HEK293 (cell line): ENCODE measurements at regions not wholly inside any gene's neighbourhood (a gene's known extent, or its start where the extent isn't known, plus 50 kb on each side); places are given as distances from the start of the nearest gene placed in this dataset.
A peak's percentile ranks its signal among the peaks of the same experiment; 100 is the strongest.

Source experiments
- CTCF ChIA-PET: fragments of 350-600 bp; formaldehyde crosslinking; extraction: SDS; loops from one replicate; lab custom pipeline; 2021; ENCODE audit warnings: antibody characterized with exemption; lab: Yijun Ruan, JAX
- POLR2A ChIA-PET: fragments of 300-600 bp; formaldehyde crosslinking; extraction: SDS; loops from one replicate; lab custom pipeline; 2020; ENCODE audit warnings: antibody characterized with exemption, inconsistent platforms; lab: Yijun Ruan, JAX
- H3K27ac ChIP-seq: fragments of 200-500 bp; sonication (Bioruptor generic); 2 replicates; pipeline ENCODE4 v1.5.1; 2014; ENCODE audit warnings: low read depth, low read length, control low read depth, inconsistent platforms; ENCODE audit errors: extremely low read depth
- H3K36me3 ChIP-seq, 2 experiments: fragments of 200-500 bp in 1 of 2; sonication (Bioruptor generic) in 1 of 2; 1 replicate in 1 of 2; 2 replicates in 1 of 2; pipeline ENCODE4 v1.5.1; 2014 to 2017; ENCODE audit warnings: inconsistent platforms in 2 of 2, low read length in 2 of 2; ENCODE audit not compliant: control insufficient read depth in 2 of 2, insufficient read depth in 1 of 2
- H3K4me1 ChIP-seq: fragments of 200-500 bp; sonication (Bioruptor generic); 2 replicates; pipeline ENCODE4 v1.5.1; 2014; ENCODE audit warnings: mild to moderate bottlenecking, low read length, inconsistent platforms; ENCODE audit not compliant: control insufficient read depth, insufficient read depth
- H3K4me3 ChIP-seq: 2 replicates; pipeline ENCODE4 v1.5.1; 2011; ENCODE audit warnings: low read depth, mild to moderate bottlenecking, control low read depth, low read length, moderate library complexity
- H3K9me3 ChIP-seq: fragments of 200-500 bp; sonication (Bioruptor generic); 2 replicates; pipeline ENCODE4 v1.5.1; 2014; ENCODE audit warnings: low read depth, low read length, inconsistent platforms; ENCODE audit not compliant: control insufficient read depth, insufficient read depth
- BCL11A ChIP-seq: fragments of 450-650 bp; formaldehyde crosslinking; IDR thresholded peaks from 2 replicates; pipeline ENCODE4 v1.5.1; 2016; ENCODE audit warnings: low read depth, missing biosample characterization, missing genetic modification characterization
- KLF16 ChIP-seq: fragments of 450-650 bp; formaldehyde crosslinking; IDR thresholded peaks from 2 replicates; pipeline ENCODE4 v1.5.1; 2017; ENCODE audit warnings: missing biosample characterization, missing genetic modification characterization
- MEIS1 ChIP-seq: sonication (generic); formaldehyde crosslinking; IDR thresholded peaks from 2 replicates; pipeline ENCODE4 v1.8.1; 2022; ENCODE audit warnings: missing genetic modification reagents, mild to moderate bottlenecking, borderline replicate concordance
- MYNN ChIP-seq: fragments of 450-650 bp; formaldehyde crosslinking; IDR thresholded peaks from 2 replicates; pipeline ENCODE4 v1.5.1; 2016; ENCODE audit warnings: missing biosample characterization, missing genetic modification characterization, borderline replicate concordance
- PRDM1 ChIP-seq: fragments of 450-650 bp; formaldehyde crosslinking; IDR thresholded peaks from 2 replicates; pipeline ENCODE4; 2016; ENCODE audit warnings: missing biosample characterization, missing genetic modification characterization
- RBAK ChIP-seq: fragments of 450-650 bp; formaldehyde crosslinking; IDR thresholded peaks from 2 replicates; pipeline ENCODE4 v1.5.1; 2016; ENCODE audit warnings: missing biosample characterization, missing genetic modification characterization
- REPIN1 ChIP-seq: fragments of 450-650 bp; formaldehyde crosslinking; IDR thresholded peaks from 2 replicates; pipeline ENCODE4 v1.5.1; 2017; ENCODE audit warnings: missing biosample characterization, missing genetic modification characterization, low read depth
- TRIM28 ChIP-seq: IDR thresholded peaks from 2 replicates; pipeline ENCODE4 v1.6.1; 2011; ENCODE audit warnings: low read length, control low read depth, borderline replicate concordance
- ZNF146 ChIP-seq: fragments of 450-650 bp; formaldehyde crosslinking; IDR thresholded peaks from 2 replicates; pipeline ENCODE4 v1.5.1; 2016; ENCODE audit warnings: missing biosample characterization, missing genetic modification characterization
- ZNF2 ChIP-seq: fragments of 450-650 bp; formaldehyde crosslinking; IDR thresholded peaks from 2 replicates; pipeline ENCODE4 v1.5.1; 2016; ENCODE audit warnings: missing biosample characterization, missing genetic modification characterization
- ZNF239 ChIP-seq: fragments of 450-650 bp; formaldehyde crosslinking; IDR thresholded peaks from 2 replicates; pipeline ENCODE4 v1.5.1; 2016; ENCODE audit warnings: missing biosample characterization, missing genetic modification characterization
- ZNF266 ChIP-seq: fragments of 450-650 bp; formaldehyde crosslinking; IDR thresholded peaks from 2 replicates; pipeline ENCODE4 v1.5.1; 2016; ENCODE audit warnings: missing biosample characterization, missing genetic modification characterization, low read depth
- ZNF292 ChIP-seq: fragments of 450-650 bp; formaldehyde crosslinking; IDR thresholded peaks from 2 replicates; pipeline ENCODE4 v1.5.1; 2016; ENCODE audit warnings: low read depth, missing biosample characterization, missing genetic modification characterization, borderline replicate concordance
- ZNF335 ChIP-seq: fragments of 450-650 bp; formaldehyde crosslinking; conservative IDR thresholded peaks from 2 replicates; pipeline ENCODE4 v1.5.1; 2016; ENCODE audit warnings: missing biosample characterization, missing genetic modification characterization
- ZNF423 ChIP-seq: fragments of 450-650 bp; formaldehyde crosslinking; IDR thresholded peaks from 2 replicates; pipeline ENCODE4 v1.5.1; 2016; ENCODE audit warnings: missing biosample characterization, missing genetic modification characterization
- ZNF426 ChIP-seq: fragments of 450-650 bp; formaldehyde crosslinking; IDR thresholded peaks from 2 replicates; pipeline ENCODE4 v1.5.1; 2017; ENCODE audit warnings: missing biosample characterization, missing genetic modification characterization, mild to moderate bottlenecking, inconsistent platforms, moderate library complexity
- ZNF530 ChIP-seq: fragments of 450-650 bp; formaldehyde crosslinking; IDR thresholded peaks from 2 replicates; pipeline ENCODE4 v1.5.1; 2016; ENCODE audit warnings: low read depth, missing biosample characterization, missing genetic modification characterization
- ZNF548 ChIP-seq: fragments of 450-650 bp; formaldehyde crosslinking; IDR thresholded peaks from 2 replicates; pipeline ENCODE4 v1.5.1; 2016; ENCODE audit warnings: missing biosample characterization, missing genetic modification characterization
- ZNF596 ChIP-seq: fragments of 450-650 bp; IDR thresholded peaks from 2 replicates; pipeline ENCODE4 v1.5.0; 2018; ENCODE audit warnings: missing biosample characterization, mild to moderate bottlenecking, missing genetic modification characterization, moderate library complexity
- ZNF654 ChIP-seq: fragments of 450-650 bp; formaldehyde crosslinking; IDR thresholded peaks from 2 replicates; pipeline ENCODE4 v1.5.1; 2016; ENCODE audit warnings: low read depth, missing biosample characterization, missing genetic modification characterization
- ZNF777 ChIP-seq: fragments of 450-650 bp; formaldehyde crosslinking; IDR thresholded peaks from 2 replicates; pipeline ENCODE4 v1.5.1; 2017; ENCODE audit warnings: missing biosample characterization, missing genetic modification characterization, borderline replicate concordance
- TF ChIP-seq, protein P1 (sequence below): fragments of 450-650 bp; formaldehyde crosslinking; IDR thresholded peaks from 2 replicates; pipeline ENCODE4 v1.5.1; 2016; ENCODE audit warnings: missing biosample characterization, missing genetic modification characterization
- TF ChIP-seq, protein P2 (sequence below): fragments of 450-650 bp; formaldehyde crosslinking; IDR thresholded peaks from 2 replicates; pipeline ENCODE4 v1.5.1; 2016; ENCODE audit warnings: missing biosample characterization, missing genetic modification characterization
- TF ChIP-seq, protein P3 (sequence below): fragments of 450-650 bp; formaldehyde crosslinking; IDR thresholded peaks from 2 replicates; pipeline ENCODE4 v1.5.1; 2016; ENCODE audit warnings: missing biosample characterization, missing genetic modification characterization
- TF ChIP-seq, protein P4 (sequence below): fragments of 450-650 bp; IDR thresholded peaks from 2 replicates; pipeline ENCODE4 v1.5.1; 2018; ENCODE audit warnings: missing biosample characterization, missing genetic modification characterization
- TF ChIP-seq, protein P5 (sequence below): fragments of 450-650 bp; formaldehyde crosslinking; IDR thresholded peaks from 2 replicates; pipeline ENCODE4 v1.5.1; 2017; ENCODE audit warnings: missing biosample characterization, missing genetic modification characterization

- Histone ChIP-seq H3K27ac (no peak overlapping the region), H3K4me3 (no peak overlapping the region), H3K9me3 (no peaks in the 10 kb centered on the region), H3K4me1 (no peaks in the 10 kb centered on the region), H3K36me3 (no peaks in the 10 kb centered on the region)
- TF ChIP-seq REPIN1 (tag by site-specific recombination) (no peak), ZNF777 (no peak), MYNN (tag by site-specific recombination) (no peak), ZNF530 (no peak), TRIM28 (no peak), ZNF239 (no peak), ZNF335 (tag by site-specific recombination) (no peak), ZNF423 (tag by site-specific recombination) (no peak), ZNF266 (no peak), ZNF654 (tag by site-specific recombination) (no peak), ZNF292 (tag by site-specific recombination) (no peak), ZNF596 (tag by site-specific recombination) (no peak), ZNF2 (no peak), ZNF426 (tag by site-specific recombination) (no peak)
- TF ChIP-seq, protein P1, sequence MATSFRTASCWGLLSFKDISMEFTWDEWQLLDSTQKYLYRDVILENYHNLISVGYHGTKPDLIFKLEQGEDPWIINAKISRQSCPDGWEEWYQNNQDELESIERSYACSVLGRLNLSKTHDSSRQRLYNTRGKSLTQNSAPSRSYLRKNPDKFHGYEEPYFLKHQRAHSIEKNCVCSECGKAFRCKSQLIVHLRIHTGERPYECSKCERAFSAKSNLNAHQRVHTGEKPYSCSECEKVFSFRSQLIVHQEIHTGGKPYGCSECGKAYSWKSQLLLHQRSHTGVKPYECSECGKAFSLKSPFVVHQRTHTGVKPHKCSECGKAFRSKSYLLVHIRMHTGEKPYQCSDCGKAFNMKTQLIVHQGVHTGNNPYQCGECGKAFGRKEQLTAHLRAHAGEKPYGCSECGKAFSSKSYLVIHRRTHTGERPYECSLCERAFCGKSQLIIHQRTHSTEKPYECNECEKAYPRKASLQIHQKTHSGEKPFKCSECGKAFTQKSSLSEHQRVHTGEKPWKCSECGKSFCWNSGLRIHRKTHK (tag by site-specific recombination), result no peak
- TF ChIP-seq, protein P2, sequence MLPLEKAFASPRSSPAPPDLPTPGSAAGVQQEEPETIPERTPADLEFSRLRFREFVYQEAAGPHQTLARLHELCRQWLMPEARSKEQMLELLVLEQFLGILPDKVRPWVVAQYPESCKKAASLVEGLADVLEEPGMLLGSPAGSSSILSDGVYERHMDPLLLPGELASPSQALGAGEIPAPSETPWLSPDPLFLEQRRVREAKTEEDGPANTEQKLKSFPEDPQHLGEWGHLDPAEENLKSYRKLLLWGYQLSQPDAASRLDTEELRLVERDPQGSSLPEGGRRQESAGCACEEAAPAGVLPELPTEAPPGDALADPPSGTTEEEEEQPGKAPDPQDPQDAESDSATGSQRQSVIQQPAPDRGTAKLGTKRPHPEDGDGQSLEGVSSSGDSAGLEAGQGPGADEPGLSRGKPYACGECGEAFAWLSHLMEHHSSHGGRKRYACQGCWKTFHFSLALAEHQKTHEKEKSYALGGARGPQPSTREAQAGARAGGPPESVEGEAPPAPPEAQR (tag by site-specific recombination), result no peak
- TF ChIP-seq, protein P3, sequence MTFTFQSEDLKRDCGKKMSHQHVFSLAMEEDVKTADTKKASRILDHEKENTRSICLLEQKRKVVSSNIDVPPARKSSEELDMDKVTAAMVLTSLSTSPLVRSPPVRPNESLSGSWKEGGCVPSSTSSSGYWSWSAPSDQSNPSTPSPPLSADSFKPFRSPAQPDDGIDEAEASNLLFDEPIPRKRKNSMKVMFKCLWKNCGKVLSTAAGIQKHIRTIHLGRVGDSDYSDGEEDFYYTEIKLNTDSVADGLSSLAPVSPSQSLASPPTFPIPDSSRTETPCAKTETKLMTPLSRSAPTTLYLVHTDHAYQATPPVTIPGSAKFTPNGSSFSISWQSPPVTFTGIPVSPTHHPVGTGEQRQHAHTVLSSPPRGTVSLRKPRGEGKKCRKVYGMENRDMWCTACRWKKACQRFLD (tag by site-specific recombination), result no peak
- TF ChIP-seq, protein P4, sequence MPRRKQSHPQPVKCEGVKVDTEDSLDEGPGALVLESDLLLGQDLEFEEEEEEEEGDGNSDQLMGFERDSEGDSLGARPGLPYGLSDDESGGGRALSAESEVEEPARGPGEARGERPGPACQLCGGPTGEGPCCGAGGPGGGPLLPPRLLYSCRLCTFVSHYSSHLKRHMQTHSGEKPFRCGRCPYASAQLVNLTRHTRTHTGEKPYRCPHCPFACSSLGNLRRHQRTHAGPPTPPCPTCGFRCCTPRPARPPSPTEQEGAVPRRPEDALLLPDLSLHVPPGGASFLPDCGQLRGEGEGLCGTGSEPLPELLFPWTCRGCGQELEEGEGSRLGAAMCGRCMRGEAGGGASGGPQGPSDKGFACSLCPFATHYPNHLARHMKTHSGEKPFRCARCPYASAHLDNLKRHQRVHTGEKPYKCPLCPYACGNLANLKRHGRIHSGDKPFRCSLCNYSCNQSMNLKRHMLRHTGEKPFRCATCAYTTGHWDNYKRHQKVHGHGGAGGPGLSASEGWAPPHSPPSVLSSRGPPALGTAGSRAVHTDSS (tag by site-specific recombination), result no peak
- ChIA-PET POLR2A (no interaction called here), CTCF (interaction anchor here (2.7 kb wide), 1 partner anchor 9 kb away, joined by 16 read pairs; no protein-coding TSS in a partner anchor)
Measured at GRCh38 chr3:38990621-38991020, 61.1 kb downstream of the SCN11A start.

DNA sequence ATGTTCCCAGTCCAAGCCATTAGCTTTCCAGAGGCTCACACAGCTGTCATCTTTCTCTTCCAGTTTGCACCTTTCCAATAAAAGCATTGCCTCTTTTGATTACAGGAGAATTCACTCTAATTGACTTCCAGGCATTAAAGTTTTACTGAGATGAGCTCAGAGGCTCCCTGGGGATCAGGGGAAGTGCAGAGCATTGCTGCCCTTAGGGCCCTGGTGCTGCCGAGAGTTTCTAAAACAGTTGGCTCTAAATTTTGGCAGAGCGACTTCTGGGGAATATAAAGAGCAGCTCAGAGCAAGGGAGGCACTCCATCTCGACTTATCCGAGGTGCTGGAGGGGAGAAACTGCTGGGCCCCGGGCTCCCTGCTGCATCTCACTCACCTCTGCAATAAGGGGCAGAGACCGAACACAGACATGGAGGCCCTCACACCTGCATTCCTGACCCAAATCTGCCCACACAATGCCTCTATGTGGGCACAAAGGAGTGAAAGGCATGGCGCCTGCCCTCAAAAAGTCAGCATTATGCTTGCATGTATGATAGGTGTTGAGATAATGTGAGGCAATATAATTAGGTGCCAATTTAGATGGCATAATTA is 61.7 kb downstream of the SCN11A start:
- Histone ChIP-seq H3K27ac (no peak overlapping the region), H3K9me3 (no peaks in the 10 kb centered on the region), H3K36me3 (no peaks in the 10 kb centered on the region), H3K4me1 (no peaks in the 10 kb centered on the region), H3K4me3 (no peak overlapping the region)
- CTCF ChIA-PET, result interaction anchor here (0.7 to 2.7 kb wide), 2 partner anchors 10 to 41 kb away, joined by 3 to 16 read pairs; no protein-coding TSS in a partner anchor
- POLR2A ChIA-PET, result no interaction called here
- TF ChIP-seq ZNF146 (tag by site-specific recombination), result no peak
- TF ChIP-seq MEIS1 (CRISPR knock-in tag), result no peak
- no peak for TF ChIP-seq KLF16 (tag by site-specific recombination)
- no peak for TF ChIP-seq PRDM1
- TF ChIP-seq ZNF548, result no peak
- TF ChIP-seq, protein P3 (tag by site-specific recombination), result no peak
- no peak for TF ChIP-seq RBAK (tag by site-specific recombination)
- TF ChIP-seq, protein P5, sequence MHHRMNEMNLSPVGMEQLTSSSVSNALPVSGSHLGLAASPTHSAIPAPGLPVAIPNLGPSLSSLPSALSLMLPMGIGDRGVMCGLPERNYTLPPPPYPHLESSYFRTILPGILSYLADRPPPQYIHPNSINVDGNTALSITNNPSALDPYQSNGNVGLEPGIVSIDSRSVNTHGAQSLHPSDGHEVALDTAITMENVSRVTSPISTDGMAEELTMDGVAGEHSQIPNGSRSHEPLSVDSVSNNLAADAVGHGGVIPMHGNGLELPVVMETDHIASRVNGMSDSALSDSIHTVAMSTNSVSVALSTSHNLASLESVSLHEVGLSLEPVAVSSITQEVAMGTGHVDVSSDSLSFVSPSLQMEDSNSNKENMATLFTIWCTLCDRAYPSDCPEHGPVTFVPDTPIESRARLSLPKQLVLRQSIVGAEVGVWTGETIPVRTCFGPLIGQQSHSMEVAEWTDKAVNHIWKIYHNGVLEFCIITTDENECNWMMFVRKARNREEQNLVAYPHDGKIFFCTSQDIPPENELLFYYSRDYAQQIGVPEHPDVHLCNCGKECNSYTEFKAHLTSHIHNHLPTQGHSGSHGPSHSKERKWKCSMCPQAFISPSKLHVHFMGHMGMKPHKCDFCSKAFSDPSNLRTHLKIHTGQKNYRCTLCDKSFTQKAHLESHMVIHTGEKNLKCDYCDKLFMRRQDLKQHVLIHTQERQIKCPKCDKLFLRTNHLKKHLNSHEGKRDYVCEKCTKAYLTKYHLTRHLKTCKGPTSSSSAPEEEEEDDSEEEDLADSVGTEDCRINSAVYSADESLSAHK (tag by site-specific recombination), result peak; percentile 66; the same call in 1 of the 2 replicates
- TF ChIP-seq BCL11A (tag by site-specific recombination), result no peak
